Panc1 (cell line): ENCODE measurements at regions not wholly inside any gene's neighbourhood (a gene's known extent, or its start where the extent isn't known, plus 50 kb on each side); places are given as distances from the start of the nearest gene placed in this dataset.

Experiments
- ATAC-seq: fragments of 200-7000 bp; cut with Tn5 transposase; 2 replicates; pipeline ENCODE4 v1.9.1; 2020; ENCODE audit warnings: mild to moderate bottlenecking, moderate library complexity
- BruUV-seq: library from RNA; stranded (reverse); fragments of 400-500 nt; replicated peaks from 2 replicates; lab custom pipeline; 2021; lab: Mats Ljungman, UMichigan
- CTCF ChIA-PET: fragments of 300-600 bp; sonication (Branson Sonifier 250); formaldehyde crosslinking; loops from one replicate; lab custom pipeline; 2022; ENCODE audit warnings: antibody characterized with exemption; lab: Charles Lee
- POLR2A ChIA-PET: fragments of 300-600 bp; sonication (Branson Sonifier 250); formaldehyde crosslinking; loops from one replicate; lab custom pipeline; 2022; ENCODE audit warnings: antibody characterized with exemption; lab: Charles Lee
- DNase-seq: peaks from one replicate; pipeline ENCODE4 v3.0.0-alpha.2; 2010; ENCODE audit warnings: low read depth, low spot score
- H3K27ac ChIP-seq: 2 replicates; pipeline ENCODE4 v1.5.1; 2011; ENCODE audit warnings: mild to moderate bottlenecking, low read length, inconsistent platforms
- H3K27me3 ChIP-seq: fragments of 200-500 bp; sonication (Bioruptor generic); 2 replicates; pipeline ENCODE4 v1.6.0; 2014; ENCODE audit warnings: low read length, inconsistent platforms; ENCODE audit not compliant: control insufficient read depth, insufficient read depth
- H3K36me3 ChIP-seq: fragments of 200-500 bp; sonication (Bioruptor generic); 2 replicates; pipeline ENCODE4 v1.5.1; 2014; ENCODE audit warnings: inconsistent platforms, mild to moderate bottlenecking, low read length, moderate library complexity; ENCODE audit not compliant: control insufficient read depth, insufficient read depth
- H3K4me1 ChIP-seq: 2 replicates; pipeline ENCODE4 v1.5.1; 2011; ENCODE audit warnings: inconsistent platforms, mild to moderate bottlenecking, low read length, moderate library complexity; ENCODE audit not compliant: control insufficient read depth, insufficient read depth
- H3K4me3 ChIP-seq, 2 experiments: 2 replicates each; pipeline ENCODE4 v1.5.1; 2011 to 2012; ENCODE audit warnings: low read depth in 2 of 2, low read length in 2 of 2, mild to moderate bottlenecking in 2 of 2, inconsistent platforms in 1 of 2, moderate library complexity in 1 of 2
- H3K9me3 ChIP-seq: fragments of 200-500 bp; sonication (Bioruptor generic); 2 replicates; pipeline ENCODE4 v1.5.1; 2014; ENCODE audit warnings: low read depth, mild to moderate bottlenecking, inconsistent platforms, low read length, moderate library complexity; ENCODE audit not compliant: control insufficient read depth, insufficient read depth
- POLR2AphosphoS5 ChIP-seq: IDR thresholded peaks from 2 replicates; pipeline ENCODE4 v1.6.1; 2012; ENCODE audit warnings: mild to moderate bottlenecking, low read depth, low read length, moderate library complexity
- SIN3A ChIP-seq: IDR thresholded peaks from 2 replicates; pipeline ENCODE4 v1.6.1; 2012; ENCODE audit warnings: low read depth, mild to moderate bottlenecking, low read length, moderate library complexity, borderline replicate concordance; ENCODE audit not compliant: insufficient read depth
- TCF7L2 ChIP-seq: IDR thresholded peaks from 2 replicates; pipeline ENCODE4 v1.6.1; 2011; ENCODE audit warnings: mild to moderate bottlenecking, low read depth, low read length, inconsistent platforms
- in situ Hi-C: cut with HindIII; loops from 2 replicates; pipeline ENCODE4 v1.10.0; 2016; ENCODE audit warnings: low sequenced_read_pairs, low pct_unique_long_range_greater_than_20kb
- intact Hi-C: fragments of 100-400 bp; cut with micrococcal nuclease; formaldehyde crosslinking; loops from one replicate; pipeline ENCODE4 v1.10.0; 2022; ENCODE audit not compliant: unreplicated experiment
- TF ChIP-seq, protein P1 (sequence below): fragments of 450-650 bp; IDR thresholded peaks from 2 replicates; pipeline ENCODE4 v1.5.1; 2017; ENCODE audit warnings: mild to moderate bottlenecking
- TF ChIP-seq, protein P2 (sequence below), 2 experiments: IDR thresholded peaks; 2 replicates each; pipeline ENCODE4 v1.6.1; 2011 to 2012; ENCODE audit warnings: low read depth in 2 of 2, control low read depth in 1 of 2, low read length in 1 of 2, mild to moderate bottlenecking in 1 of 2, moderate library complexity in 1 of 2; ENCODE audit not compliant: insufficient read depth in 1 of 2

DNA sequence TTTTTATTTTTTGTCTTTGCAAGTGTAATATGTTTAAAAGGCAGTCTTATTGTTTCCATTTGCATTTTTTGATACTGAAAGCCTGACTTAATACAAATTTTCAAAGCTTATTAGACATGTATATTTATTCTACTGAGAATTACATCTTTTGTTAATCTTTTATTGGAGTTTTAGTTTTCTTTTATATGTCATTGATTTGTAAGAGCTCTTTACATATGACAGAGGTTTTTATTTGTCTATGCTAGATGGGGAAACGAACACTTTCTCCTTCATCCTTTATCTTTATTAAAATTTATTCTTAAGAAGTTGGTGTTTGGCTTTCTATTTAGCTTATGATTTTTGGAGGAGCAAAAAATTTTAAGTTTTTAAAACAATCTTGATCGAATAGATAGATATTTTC, 234.4 kb upstream of the SRRM4 start:
- H3K27ac ChIP-seq, result no peak overlapping the region
- BruUV-seq, result no TSS peak
- no peaks in the 10 kb centered on the region for H3K27me3 ChIP-seq
- no peaks in the 10 kb centered on the region for H3K4me1 ChIP-seq
- intact Hi-C loops (no loop called here), in situ Hi-C loops (no loop called here)
- H3K36me3 ChIP-seq, result no peaks in the 10 kb centered on the region
- TF ChIP-seq SIN3A, result no peak
- TF ChIP-seq TCF7L2, result no peak
- ChIA-PET POLR2A (interaction anchor here (0.6 kb wide), 1 partner anchor 12 kb away, joined by 3 read pairs; no protein-coding TSS in a partner anchor), CTCF (no interaction called here)
- no peak for DNase-seq
- no peak overlapping the region for H3K4me3 ChIP-seq
- no peaks in the 10 kb centered on the region for H3K9me3 ChIP-seq
- no peak for ATAC-seq

DNA sequence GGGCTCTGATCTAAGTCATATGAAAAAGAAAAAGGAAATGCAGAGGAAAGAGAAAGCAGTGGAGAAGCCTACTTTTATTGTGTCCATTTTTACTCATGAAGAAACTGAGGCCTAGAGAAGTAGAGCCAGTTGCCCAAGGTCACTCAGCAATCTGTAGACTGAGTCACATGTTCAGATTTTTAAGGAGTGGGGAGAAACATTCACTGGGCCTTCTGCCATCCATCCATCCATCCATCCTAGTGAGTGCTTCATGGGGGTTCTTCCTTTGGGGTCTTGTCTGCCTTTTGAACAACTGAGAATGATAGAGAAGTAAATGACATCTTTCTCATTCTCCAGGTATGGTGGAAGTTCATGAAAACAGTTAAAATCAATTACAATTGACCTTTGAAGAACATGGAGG, 233.6 kb upstream of the SRRM4 start:
- no peak overlapping the region for H3K4me3 ChIP-seq
- no TSS peak for BruUV-seq
- TF ChIP-seq, protein P1, sequence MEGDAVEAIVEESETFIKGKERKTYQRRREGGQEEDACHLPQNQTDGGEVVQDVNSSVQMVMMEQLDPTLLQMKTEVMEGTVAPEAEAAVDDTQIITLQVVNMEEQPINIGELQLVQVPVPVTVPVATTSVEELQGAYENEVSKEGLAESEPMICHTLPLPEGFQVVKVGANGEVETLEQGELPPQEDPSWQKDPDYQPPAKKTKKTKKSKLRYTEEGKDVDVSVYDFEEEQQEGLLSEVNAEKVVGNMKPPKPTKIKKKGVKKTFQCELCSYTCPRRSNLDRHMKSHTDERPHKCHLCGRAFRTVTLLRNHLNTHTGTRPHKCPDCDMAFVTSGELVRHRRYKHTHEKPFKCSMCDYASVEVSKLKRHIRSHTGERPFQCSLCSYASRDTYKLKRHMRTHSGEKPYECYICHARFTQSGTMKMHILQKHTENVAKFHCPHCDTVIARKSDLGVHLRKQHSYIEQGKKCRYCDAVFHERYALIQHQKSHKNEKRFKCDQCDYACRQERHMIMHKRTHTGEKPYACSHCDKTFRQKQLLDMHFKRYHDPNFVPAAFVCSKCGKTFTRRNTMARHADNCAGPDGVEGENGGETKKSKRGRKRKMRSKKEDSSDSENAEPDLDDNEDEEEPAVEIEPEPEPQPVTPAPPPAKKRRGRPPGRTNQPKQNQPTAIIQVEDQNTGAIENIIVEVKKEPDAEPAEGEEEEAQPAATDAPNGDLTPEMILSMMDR, result no peak
- no peak for TF ChIP-seq TCF7L2
- TF ChIP-seq, protein P2, sequence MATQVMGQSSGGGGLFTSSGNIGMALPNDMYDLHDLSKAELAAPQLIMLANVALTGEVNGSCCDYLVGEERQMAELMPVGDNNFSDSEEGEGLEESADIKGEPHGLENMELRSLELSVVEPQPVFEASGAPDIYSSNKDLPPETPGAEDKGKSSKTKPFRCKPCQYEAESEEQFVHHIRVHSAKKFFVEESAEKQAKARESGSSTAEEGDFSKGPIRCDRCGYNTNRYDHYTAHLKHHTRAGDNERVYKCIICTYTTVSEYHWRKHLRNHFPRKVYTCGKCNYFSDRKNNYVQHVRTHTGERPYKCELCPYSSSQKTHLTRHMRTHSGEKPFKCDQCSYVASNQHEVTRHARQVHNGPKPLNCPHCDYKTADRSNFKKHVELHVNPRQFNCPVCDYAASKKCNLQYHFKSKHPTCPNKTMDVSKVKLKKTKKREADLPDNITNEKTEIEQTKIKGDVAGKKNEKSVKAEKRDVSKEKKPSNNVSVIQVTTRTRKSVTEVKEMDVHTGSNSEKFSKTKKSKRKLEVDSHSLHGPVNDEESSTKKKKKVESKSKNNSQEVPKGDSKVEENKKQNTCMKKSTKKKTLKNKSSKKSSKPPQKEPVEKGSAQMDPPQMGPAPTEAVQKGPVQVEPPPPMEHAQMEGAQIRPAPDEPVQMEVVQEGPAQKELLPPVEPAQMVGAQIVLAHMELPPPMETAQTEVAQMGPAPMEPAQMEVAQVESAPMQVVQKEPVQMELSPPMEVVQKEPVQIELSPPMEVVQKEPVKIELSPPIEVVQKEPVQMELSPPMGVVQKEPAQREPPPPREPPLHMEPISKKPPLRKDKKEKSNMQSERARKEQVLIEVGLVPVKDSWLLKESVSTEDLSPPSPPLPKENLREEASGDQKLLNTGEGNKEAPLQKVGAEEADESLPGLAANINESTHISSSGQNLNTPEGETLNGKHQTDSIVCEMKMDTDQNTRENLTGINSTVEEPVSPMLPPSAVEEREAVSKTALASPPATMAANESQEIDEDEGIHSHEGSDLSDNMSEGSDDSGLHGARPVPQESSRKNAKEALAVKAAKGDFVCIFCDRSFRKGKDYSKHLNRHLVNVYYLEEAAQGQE (IDR thresholded peaks at IDR 0.05; ENCODE audit: insufficient read depth in 1 of 2, low read depth in 2 of 2, low read length in 1 of 2), result no peak
- TF ChIP-seq POLR2AphosphoS5, result no peak
- TF ChIP-seq SIN3A, result no peak
- H3K36me3 ChIP-seq, result no peaks in the 10 kb centered on the region
- intact Hi-C loops, result no loop called here
- no peak for ATAC-seq
- no peak overlapping the region for H3K27ac ChIP-seq
- in situ Hi-C loops, result no loop called here
- CTCF ChIA-PET, result no interaction called here
- no peaks in the 10 kb centered on the region for H3K9me3 ChIP-seq
- H3K4me1 ChIP-seq, result no peaks in the 10 kb centered on the region
- no peaks in the 10 kb centered on the region for H3K27me3 ChIP-seq
- POLR2A ChIA-PET, result no interaction called here
- no peak for DNase-seq

DNA sequence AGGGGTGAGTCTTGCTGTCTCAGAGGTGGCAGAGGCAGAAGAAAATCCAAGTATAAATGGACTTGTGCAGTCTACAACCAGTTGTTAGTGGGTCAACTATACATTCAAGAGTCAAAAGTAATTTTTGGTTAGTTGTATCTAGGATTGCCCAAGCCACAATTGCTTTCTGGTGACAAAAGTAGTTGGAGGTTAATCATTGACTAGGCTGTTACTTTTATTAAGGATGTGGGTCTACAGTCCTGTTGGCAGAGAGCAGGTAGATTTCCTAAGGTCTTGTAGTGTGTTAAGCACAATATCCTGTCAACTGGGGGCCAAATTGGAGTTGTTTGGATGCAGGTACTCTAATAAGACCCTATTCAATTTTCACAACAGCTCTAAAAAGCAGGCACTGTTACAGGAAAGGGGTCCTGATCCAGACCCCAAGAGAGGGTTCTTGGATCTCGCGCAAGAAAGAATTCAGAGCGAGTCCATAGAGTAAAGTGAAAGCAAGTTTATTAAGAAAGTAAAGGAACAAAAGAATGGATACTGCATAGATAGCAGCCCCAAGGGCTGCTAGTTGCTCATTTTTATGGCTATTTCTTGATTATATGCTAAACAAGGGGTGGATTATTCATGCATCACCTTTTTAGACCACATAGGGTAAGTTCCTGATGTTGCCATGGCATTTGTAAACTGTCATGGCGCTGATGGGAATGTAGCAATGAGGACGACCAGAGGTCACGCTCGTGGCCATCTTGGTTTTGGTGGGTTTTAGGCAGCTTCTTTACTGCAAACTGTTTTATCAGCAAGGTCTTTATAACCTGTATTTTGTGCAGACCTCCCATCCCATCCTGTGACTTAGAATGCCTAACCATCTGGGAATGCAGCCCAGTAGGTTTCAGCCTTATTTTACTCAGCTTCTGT, 232.6 kb upstream of the SRRM4 start:
- Histone ChIP-seq H3K27ac (no peak overlapping the region), H3K36me3 (no peaks in the 10 kb centered on the region), H3K4me3 (no peak overlapping the region), H3K27me3 (no peaks in the 10 kb centered on the region), H3K9me3 (no peaks in the 10 kb centered on the region), H3K4me1 (no peaks in the 10 kb centered on the region)
- ChIA-PET POLR2A (no interaction called here), CTCF (no interaction called here)
- intact Hi-C loops, result no loop called here
- ATAC-seq, result no peak
- in situ Hi-C loops, result no loop called here
- no TSS peak for BruUV-seq
- TF ChIP-seq, protein P1, result no peak
- TF ChIP-seq, protein P2 (IDR thresholded peaks at IDR 0.05; ENCODE audit: insufficient read depth in 1 of 2, low read depth in 2 of 2, low read length in 1 of 2), result no peak
- TF ChIP-seq SIN3A, result no peak
- no peak for DNase-seq
